Hematopoietic multipotent progenitor cell (in vitro differentiated cells): ENCODE measurements at regions not wholly inside any gene's neighbourhood (a gene's known extent, or its start where the extent isn't known, plus 50 kb on each side); places are given as distances from the start of the nearest gene placed in this dataset.
"Not testable (repeated sequence)": the region's sequence is repeated elsewhere in the genome, so short reads cannot be mapped to it uniquely, and the experiment has no call there.

Experiments
- DNase-seq, 3 donors: peaks; one replicate each; pipeline ENCODE4 v3.0.0-alpha.2; 2011 to 2015; ENCODE audit warnings: low read depth in 2 of 3, low spot score in 2 of 3

DNA sequence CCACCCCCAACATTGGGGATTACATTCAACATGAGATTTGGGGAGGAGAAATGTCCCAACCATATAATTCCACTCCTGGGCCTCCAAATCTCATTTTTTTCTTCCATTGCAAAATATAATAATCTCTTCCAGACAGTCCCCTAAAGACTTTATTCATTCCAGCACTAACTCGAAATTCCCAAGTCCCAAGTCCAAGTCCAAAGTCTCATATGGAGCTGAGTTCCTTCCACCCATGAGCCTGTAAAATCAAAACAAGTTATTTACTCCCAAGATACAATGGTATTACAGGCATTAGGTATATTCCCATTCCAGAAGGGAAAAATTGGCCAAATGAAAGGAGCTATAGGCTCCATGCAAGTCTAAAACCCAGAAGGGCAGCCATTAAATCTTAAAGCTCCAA, 56.7 kb downstream of the P2RY1 start:
- DNase-seq = no peak

DNA sequence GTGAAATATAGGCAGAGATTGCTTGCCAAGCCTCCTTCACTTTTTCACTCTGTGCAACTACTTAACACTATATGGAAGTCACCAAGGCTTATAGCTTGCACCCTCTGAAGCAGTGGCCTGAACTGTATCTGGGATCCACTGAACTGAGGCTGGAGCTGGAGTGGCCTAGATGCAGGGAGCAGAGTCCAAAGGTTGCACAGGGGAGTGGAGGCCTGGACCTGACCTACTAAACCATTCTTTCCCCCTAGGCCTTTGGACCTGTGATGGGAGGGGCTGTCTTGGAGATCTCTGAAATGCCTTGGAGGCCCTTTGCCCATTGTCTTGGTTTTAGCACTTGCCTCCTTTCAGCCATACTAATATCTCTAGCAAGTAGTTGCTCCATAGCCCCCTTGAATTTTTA, 57.5 kb downstream of the P2RY1 start:
- no peak for DNase-seq

DNA sequence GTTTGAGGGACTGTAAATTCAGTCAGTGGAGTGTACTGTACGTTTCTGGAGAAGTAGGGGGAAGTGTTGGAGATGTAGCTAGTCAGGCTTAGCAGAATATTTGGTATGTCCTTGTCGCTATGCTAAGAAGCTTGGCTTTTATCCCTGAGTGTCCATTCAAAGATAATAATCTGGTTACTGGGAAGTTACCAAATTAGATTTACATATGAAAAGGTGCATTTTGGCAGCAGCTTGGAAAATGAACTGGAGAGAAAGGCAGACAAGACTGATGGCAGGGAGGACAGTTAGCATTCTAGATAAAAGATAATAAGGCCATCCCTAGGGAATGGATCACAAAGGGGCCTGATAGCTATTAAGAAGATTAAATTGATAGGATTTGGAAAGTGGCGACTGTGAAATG, 58.7 kb downstream of the P2RY1 start:
- DNase-seq = no peak

DNA sequence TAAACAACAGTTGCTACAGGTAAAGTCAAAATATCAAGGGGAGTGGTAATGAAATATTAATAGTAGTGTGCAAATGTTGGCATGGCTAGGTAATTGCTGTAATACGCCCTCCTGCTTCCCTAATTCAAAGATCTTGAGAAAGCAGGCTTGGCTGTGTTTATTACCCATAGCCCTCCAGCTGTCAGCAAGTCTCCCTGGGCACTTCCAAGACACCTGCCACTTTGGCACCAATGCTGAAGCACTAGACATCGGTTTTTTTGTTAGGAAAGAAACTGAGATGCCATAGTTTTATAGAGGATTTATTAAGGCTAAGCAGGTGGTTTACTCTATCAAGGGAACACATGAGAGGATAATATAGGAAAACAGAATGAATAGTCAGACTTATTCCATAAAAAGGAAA, 64.4 kb downstream of the P2RY1 start:
- no peak for DNase-seq

DNA sequence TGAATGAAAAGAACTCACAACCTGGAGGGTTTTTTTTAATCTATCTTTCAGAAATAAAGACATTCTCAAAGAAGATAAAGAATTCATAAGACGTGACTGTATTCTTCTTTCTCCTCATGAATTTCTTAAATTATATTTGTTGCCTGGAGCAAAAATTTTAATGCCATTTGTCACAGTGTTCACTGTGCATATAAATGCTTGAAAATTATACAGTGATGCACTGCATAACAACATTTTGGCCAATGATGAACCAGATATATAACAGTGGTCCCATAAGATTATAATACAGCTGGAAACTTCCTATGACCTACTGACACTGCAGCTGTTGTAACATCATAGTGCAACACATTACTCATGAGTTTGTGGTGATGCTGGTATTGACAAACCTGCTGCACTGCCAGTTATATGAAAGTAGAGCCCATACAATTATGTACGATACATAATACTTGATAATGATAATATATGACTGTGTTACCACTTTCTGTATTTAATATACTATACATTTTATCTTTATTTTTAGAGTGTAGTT, 67.3 kb downstream of the P2RY1 start:
- no peak for DNase-seq

DNA sequence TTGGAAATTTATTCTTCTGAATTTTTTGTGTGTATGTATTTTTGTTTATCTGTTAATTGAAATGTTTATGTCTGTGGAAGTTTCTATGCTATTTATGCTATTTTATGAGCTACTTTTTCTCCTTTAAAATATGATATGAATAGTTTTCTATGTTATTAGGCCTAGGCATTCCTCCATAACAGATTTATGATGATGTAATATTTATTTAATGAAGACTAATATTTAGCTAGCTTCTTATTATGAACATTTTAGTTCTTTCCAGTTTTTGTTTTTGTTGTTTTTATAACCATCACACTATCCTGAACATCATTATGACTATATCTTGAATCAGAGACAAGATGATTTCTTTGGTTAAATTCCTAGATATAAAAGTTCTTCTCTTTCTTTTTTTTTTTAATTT, 70.7 kb downstream of the P2RY1 start:
- DNase-seq = no peak

DNA sequence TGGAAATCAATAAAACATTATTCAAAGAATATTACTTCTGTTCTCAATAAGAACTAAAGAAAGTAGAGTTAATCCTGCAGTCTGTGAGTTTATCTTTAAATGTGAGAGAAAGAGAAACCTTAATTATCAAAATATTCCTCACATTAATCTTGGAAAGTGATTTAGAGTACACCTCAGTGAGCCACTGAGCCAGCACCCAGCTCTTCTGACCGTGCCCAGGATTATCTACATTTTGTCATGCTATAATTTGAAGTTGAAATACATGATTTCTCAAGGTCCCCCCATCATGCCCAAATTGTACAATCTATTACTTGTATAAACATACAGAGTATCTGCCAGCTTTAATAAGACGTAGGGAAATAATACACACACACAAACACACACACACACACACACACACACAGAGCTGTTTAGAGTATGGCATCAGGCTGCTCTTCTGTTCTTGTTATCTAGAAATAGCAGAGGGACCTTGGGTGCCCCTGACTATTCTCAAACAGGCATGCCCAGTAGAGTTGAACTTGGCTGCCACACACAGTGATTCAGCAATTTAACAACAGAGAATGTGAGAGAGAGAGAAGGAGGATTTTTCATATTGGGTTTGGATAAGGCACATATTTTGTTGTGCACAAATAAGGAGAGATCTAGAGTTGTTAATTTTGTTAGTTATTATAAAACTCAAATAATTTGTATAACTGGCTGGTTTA, 74.4 kb downstream of the P2RY1 start:
- DNase-seq = peak in 2 of 3 donors; percentile 50 to 82

DNA sequence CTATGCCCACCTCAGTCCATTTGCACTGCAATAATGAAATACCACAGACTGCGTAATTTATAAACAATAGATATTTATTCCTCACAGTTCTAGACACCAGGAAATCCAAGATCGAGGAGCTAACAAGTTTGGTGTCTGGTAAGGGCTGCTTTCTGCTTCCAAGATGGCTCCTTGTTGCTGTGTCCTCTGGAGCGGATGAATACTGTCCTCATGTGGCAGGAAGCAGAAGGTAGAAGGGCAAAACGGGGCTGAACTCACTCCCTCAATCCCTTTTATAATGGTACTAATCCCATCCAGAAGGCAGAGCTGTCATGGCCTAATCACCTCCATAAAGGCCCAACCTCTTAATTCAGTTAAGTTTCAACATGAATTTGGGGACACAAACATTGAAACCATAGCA, 75.3 kb downstream of the P2RY1 start:
- no peak for DNase-seq

DNA sequence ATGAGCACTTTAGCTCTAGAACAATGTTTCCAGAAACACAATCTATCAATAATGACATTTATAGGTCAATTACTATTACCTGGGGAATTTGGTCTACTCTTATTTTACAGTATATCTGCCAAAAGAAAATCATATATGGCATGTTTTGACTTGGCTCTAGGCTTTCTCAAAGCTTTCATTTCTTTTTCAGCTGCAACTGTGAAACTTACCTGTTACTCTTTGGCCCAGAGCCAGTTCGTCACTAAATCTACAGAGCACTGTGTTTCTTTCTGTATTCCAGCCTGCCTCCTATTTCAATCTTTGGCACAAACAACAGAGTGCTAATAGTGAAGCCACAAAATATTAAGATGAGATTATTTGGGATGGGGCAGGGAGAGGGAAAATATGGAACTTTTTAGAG, 76.0 kb downstream of the P2RY1 start:
- no peak for DNase-seq

DNA sequence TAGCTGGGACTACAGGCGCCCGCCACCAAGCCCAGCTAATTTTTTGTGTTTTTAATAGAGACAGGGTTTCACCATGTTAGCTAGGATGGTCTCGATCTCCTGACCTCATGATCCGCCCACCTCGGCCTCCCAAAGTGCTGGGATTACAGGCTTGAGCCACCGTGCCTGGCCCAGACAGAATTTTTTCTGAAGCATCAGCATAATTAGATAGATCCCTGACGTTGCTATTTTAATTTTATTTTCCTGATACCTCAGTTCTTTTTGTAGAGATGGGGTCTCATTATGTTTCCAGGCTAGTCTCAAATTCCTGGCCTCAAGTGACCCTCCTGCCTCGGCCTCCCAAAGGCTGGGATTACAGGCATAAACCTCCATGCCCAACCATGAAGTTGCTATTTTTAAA, 79.8 kb downstream of the P2RY1 start:
- DNase-seq = not testable (repeated sequence)

DNA sequence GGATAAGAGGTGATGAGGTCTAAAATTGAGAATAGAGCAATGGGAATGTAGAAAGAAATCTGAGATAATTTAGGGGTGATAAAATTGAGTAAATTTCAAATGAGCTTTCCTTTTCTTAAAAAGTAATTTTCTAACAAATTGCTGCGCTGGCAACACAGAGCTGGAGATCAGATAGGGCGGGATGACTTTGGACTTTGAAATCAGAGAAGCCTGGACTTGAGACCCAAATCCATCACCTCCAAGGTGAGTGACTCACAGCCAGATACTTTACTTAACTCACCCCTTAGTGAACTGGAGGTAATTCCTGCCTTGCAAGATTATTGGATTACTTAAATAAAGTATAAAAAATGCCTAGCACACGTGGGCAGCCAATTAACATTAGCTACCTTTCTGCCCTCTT, 80.8 kb downstream of the P2RY1 start:
- DNase-seq = no peak

DNA sequence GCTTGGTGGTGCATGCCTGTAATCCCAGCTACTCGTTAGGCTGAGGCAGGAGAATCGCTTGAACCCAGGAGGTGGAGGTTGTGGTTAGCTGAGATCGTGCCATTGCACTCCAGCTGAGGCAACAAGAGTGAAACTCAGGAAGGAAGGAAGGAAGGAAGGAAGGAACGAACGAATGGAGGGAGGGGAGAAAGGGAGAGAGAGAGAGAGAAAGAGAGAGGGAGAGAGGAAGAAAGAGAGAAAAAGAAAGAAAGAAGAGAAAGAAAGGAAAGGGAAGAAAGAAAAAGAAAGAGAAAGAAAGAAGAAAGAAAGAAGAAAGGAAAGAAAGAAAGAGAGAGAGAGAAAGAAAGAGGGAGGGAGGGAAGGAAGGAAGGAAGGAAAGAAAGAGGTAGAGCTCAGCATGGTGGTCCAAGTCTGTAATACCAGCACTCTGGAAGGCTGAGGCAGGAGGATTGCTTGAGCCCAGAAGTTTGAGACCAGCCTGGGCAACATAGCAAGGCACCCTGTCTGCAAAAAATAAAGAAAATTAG, 81.9 kb downstream of the P2RY1 start:
- DNase-seq = no peak

DNA sequence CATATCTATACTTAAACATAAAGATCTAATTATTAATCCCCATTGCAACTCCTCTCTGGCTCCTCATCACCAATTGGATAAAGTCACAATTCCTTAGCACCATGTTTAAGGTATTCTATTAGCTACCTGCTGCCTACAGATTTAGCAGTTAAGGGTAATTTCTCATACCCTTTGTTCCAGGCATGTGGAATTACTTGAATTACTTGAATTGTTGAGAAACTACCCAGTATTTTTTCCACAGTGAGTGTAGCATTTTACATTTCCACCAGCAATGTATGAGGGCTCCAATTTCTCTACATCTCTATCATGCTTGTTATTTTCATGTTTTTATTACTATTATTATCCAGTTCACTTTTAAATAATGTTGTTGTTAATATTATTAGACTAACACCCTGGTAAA, 86.4 kb downstream of the P2RY1 start:
- no peak for DNase-seq

DNA sequence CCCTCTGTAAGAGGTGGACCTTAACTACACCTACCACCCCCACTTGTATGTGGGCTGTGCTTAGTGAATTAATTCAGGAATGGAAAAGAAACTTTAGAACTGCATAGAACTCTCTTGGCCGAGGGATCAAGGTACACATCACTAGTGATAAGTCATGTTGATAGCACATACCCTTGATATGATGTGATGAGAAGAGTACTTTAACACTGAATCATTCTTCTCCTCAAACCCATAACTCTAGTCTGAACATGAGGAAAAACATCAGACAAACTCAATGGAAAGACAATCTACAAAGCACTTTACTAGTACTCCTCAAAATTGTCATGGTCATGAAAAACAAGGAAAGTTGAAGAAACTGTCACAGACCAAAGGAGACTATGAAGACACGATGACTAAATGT, 87.6 kb downstream of the P2RY1 start:
- no peak for DNase-seq

DNA sequence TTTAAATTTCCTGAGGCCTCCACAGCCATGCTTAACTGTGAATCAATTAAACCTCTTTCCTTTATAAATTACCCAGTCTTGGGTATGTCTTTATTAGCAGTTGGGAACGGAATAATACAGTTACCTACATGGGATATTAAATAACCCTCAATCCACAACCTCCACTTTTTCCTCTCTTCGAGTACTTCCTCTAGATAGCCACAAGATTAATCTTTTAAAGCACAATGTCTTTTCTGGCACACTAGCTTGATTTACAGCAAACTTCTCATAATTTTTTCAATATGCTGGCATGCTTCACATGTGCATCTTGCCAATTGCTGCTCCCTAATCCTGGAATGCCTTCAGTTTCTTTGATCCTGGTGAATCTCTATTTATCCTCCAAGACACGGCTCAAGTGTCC, 92.2 kb downstream of the P2RY1 start:
- peak in 1 of 3 donors; percentile 59 for DNase-seq

DNA sequence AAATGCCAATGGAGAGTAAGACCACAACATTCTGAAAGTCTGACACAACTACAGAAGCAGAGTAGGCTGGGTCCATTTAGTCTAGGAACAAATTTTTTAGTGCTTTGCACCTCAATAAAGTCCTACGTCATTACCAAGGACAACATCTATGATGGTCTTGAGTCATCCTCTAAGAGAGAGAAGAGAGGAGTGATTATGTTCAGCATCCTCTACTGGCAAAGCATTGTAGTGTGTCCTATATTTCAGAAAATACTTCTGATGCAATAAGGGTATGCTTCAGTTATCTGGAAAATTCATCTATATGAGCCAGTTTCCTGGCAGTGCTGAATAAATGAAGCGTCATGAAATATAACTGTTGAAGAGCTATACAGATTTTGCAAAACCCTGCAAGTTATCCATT, 95.6 kb downstream of the P2RY1 start:
- DNase-seq = no peak

DNA sequence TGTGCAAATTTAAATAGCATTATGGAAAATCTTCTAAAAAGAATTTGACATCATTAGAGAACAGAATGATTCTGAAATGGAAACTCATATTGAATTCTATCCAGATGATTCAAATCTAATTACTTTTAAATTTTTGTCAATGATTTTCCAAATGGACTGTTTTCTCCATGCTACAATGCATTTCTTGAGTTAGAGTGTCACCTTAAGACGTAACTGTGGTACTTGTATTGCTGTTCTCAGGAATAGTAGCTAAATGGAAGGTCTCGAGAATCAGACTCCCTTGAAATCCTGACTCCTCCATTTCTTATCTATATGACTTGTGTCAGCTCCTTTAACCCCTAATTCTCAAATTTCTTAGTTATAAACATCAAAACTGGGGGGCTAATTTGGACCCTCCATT, 102.3 kb downstream of the P2RY1 start:
- no peak for DNase-seq

DNA sequence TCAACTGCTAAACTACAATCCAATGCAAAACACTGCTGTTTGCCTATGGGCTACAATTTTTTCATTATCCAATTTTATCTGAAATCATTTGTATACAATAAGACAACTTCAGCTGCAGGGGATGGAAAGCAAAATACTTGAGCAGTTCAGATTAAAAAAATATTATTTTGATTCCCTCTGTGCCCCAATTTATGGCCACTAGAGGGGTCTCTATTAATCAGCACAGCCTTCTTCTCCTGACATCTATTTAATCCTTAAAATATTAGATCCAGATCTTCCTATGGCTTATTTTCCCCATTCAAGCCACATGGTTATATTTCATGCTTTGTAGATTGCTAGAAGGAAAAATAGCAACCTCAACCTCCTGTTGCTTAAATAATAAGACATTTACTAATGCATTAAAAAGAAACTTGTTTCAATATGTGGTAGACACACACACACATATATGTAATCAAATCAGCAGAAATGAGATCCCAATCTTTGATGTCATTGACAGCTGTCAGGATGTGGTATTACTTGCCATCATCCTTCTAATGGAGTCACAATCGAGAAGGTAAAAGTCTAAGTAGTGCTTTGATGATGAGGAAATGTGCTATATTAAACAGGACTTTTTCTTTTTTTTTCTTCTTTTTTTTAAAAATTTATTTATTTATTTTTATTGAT, 104.2 kb downstream of the P2RY1 start:
- no peak for DNase-seq

DNA sequence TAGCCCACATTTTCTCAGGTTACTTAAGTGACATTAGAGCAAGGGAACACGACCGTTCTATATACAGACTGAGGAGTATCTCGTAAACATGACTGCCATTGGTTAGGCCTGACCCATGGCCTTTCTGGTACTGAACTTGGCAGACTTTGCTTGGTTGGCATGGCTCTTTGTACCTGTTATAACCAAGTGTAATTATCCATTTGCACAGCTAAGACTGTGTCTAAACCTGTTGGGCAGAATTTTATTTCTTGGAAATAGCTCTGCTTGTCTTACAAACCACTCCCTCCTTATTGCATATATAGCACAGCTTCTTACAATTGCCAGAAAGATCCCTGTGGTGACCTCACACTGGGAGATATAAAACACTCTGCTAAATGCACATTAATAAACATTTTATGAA, 106.9 kb downstream of the P2RY1 start:
- no peak for DNase-seq

DNA sequence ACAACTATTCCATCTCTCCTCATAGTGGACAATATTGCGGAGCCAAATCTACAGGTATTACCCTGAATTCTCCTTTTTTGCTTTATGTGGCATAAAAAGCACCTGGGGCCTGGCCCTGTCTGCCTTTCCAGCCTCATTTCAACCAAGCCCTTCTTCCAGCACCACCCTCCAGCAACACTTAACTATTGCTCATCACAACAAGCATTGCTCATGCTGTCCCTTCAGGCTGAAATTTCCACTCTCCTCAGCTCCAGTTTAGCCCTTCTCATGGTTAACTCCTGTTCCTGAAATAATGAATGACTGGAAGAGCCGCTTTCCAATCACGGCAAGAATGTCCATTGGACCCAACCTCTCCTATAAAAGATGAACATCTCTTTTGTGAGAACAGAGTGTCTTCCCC, 107.4 kb downstream of the P2RY1 start:
- DNase-seq = no peak

DNA sequence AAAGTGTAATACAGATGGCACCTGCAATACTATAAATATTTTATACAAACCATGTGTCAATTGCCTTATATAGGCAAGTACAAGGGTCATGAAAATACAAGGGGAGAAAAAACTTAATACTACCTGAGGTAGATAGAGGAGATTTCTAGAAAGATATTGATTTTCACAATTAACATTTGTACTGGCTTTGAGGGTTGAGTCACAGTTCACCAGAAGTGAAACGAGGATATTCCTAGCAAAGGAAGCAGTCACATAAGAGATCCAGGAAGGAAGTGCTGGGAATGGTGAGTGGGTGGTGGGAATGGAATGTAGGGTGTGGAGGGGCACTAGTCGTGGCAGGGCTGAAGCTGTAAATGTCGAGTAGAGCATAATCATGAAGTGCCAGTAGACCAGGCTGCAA, 108.7 kb downstream of the P2RY1 start:
- DNase-seq = no peak

DNA sequence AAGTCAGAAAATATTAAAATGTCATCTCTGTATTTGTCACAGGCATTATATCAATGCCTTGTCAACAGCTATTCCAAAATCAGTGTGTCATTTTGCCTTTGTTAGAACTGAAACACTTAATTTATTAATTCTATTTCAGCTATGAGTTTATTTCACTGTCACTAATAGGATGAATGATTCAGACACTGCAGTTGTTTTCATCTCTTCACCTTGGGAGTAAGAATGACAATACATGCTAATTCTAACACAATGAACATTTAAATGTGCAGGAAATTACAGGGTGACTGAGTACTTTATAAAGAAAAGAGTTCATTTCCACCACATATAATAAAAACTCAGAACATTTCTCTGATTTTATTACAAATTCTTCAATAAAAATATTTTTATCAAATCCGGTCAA, 109.7 kb downstream of the P2RY1 start:
- DNase-seq = no peak
